Neural progenitor cell (in vitro differentiated cells): ENCODE measurements at regions not wholly inside any gene's neighbourhood (a gene's known extent, or its start where the extent isn't known, plus 50 kb on each side); places are given as distances from the start of the nearest gene placed in this dataset.

Source experiments
- EZH2 ChIP-seq: fragments of 200-600 bp; sonication (generic); IDR thresholded peaks from 2 replicates; pipeline ENCODE4 v1.6.1; 2017; ENCODE audit warnings: antibody characterized with exemption, mild to moderate bottlenecking, moderate library complexity
- TF ChIP-seq, protein P1 (sequence below): fragments of 200-600 bp; sonication (generic); IDR thresholded peaks from 2 replicates; pipeline ENCODE4 v1.5.1; 2017; ENCODE audit warnings: antibody characterized with exemption, mild to moderate bottlenecking

DNA sequence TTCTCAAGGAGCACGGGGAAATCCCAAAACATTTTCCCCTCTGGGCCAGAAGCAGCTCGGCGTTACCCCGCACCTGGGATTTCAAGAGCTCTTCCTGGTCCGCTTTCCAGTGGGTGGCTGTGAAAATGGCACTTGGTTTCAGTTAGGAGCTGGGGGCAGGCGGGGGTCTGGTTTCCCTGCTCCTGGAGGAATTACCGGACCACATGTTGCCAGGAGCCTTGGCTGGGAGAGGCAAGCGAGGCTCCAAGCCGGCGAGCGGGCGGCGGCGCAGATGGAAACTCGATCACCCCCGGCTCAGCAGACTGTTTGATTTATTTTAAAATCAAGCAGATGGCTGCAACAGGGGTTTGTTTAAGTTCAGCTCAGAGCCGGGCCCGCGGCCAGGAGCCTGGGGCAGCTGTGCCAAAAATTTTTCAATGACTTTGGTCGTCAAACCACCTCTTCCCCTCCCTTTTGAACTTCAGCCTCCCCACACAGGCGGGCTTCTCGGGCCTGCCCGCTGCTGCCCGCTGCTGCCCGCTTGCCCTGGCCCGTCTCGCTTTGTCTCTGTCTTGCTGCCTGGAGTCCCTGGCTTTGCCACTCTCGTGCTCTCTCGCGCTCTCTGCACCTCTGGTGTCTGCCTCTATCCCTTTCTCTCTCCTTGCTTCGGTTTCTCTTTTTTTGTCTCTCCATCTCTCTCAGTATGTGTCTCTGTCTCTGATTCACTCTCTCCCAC lies 108.0 kb upstream of the CIBAR2 start:
- TF ChIP-seq, protein P1, sequence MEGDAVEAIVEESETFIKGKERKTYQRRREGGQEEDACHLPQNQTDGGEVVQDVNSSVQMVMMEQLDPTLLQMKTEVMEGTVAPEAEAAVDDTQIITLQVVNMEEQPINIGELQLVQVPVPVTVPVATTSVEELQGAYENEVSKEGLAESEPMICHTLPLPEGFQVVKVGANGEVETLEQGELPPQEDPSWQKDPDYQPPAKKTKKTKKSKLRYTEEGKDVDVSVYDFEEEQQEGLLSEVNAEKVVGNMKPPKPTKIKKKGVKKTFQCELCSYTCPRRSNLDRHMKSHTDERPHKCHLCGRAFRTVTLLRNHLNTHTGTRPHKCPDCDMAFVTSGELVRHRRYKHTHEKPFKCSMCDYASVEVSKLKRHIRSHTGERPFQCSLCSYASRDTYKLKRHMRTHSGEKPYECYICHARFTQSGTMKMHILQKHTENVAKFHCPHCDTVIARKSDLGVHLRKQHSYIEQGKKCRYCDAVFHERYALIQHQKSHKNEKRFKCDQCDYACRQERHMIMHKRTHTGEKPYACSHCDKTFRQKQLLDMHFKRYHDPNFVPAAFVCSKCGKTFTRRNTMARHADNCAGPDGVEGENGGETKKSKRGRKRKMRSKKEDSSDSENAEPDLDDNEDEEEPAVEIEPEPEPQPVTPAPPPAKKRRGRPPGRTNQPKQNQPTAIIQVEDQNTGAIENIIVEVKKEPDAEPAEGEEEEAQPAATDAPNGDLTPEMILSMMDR: no peak
- no peak for TF ChIP-seq EZH2
